ENCODE measurements at regions not wholly inside any gene's neighbourhood (a gene's known extent, or its start where the extent isn't known, plus 50 kb on each side); places are given as distances from the start of the nearest gene placed in this dataset.

GRCh38 chrX:124887572-124887971 is 432.1 kb upstream of the TEX13C start:
- Mint-ChIP-seq H3K4me1 (ENCODE audit: low read depth, unreplicated experiment) (no peaks in the 10 kb centered on the region), H3K27me3 (ENCODE audit: unreplicated experiment) (no peaks in the 10 kb centered on the region), H3K36me3 (ENCODE audit: insufficient read depth, unreplicated experiment) (no peaks in the 10 kb centered on the region), H3K27ac (ENCODE audit: unreplicated experiment) (no peak overlapping the region), H3K9me3 (ENCODE audit: low read depth, unreplicated experiment) (no peaks in the 10 kb centered on the region), H3K4me3 (ENCODE audit: low read depth, unreplicated experiment) (no peak overlapping the region)
- no peak for TF ChIP-seq CTCF (IDR thresholded peaks at IDR 0.05; ENCODE audit: unreplicated experiment)
- no TSS peak for BruUV-seq (replicated peaks)
- DNase-seq = no peak
- CTCF ChIA-PET = no interaction called here
- intact Hi-C loops (cut with micrococcal nuclease; ENCODE audit: unreplicated experiment) = no loop called here

- CTCF ChIA-PET = no interaction called here
- no peak for DNase-seq
- BruUV-seq (replicated peaks) = no TSS peak
- no peaks in the 10 kb centered on the region for H3K36me3 Mint-ChIP-seq (ENCODE audit: insufficient read depth, unreplicated experiment)
- no peak overlapping the region for H3K27ac Mint-ChIP-seq (ENCODE audit: unreplicated experiment)
- H3K4me3 Mint-ChIP-seq (ENCODE audit: low read depth, unreplicated experiment) = no peak overlapping the region
- no peaks in the 10 kb centered on the region for H3K27me3 Mint-ChIP-seq (ENCODE audit: unreplicated experiment)
- H3K9me3 Mint-ChIP-seq (ENCODE audit: low read depth, unreplicated experiment) = no peaks in the 10 kb centered on the region
- intact Hi-C loops (cut with micrococcal nuclease; ENCODE audit: unreplicated experiment) = no loop called here
- no peak for TF ChIP-seq CTCF (IDR thresholded peaks at IDR 0.05; ENCODE audit: unreplicated experiment)
- H3K4me1 Mint-ChIP-seq (ENCODE audit: low read depth, unreplicated experiment) = no peaks in the 10 kb centered on the region
Observed at GRCh38 chrX:124895947-124896346, 423.7 kb upstream of the TEX13C start.

GRCh38 chrX:124902953-124903352 is 416.7 kb upstream of the TEX13C start:
- no TSS peak for BruUV-seq (replicated peaks)
- H3K36me3 Mint-ChIP-seq (ENCODE audit: insufficient read depth, unreplicated experiment) = no peaks in the 10 kb centered on the region
- no peak for TF ChIP-seq CTCF (IDR thresholded peaks at IDR 0.05; ENCODE audit: unreplicated experiment)
- H3K27ac Mint-ChIP-seq (ENCODE audit: unreplicated experiment) = no peak overlapping the region
- H3K27me3 Mint-ChIP-seq (ENCODE audit: unreplicated experiment) = no peaks in the 10 kb centered on the region
- intact Hi-C loops (cut with micrococcal nuclease; ENCODE audit: unreplicated experiment) = no loop called here
- no peaks in the 10 kb centered on the region for H3K9me3 Mint-ChIP-seq (ENCODE audit: low read depth, unreplicated experiment)
- no peak overlapping the region for H3K4me3 Mint-ChIP-seq (ENCODE audit: low read depth, unreplicated experiment)
- CTCF ChIA-PET = no interaction called here
- no peak for DNase-seq
- no peaks in the 10 kb centered on the region for H3K4me1 Mint-ChIP-seq (ENCODE audit: low read depth, unreplicated experiment)

GRCh38 chrX:124910611-124911010 is 409.1 kb upstream of the TEX13C start:
- H3K4me3 Mint-ChIP-seq (ENCODE audit: low read depth, unreplicated experiment) = no peak overlapping the region
- H3K9me3 Mint-ChIP-seq (ENCODE audit: low read depth, unreplicated experiment) = peaks cover 2% of the 10 kb centered on the region
- DNase-seq = no peak
- H3K36me3 Mint-ChIP-seq (ENCODE audit: insufficient read depth, unreplicated experiment) = no peaks in the 10 kb centered on the region
- intact Hi-C loops (cut with micrococcal nuclease; ENCODE audit: unreplicated experiment) = no loop called here
- CTCF ChIA-PET = no interaction called here
- no peaks in the 10 kb centered on the region for H3K4me1 Mint-ChIP-seq (ENCODE audit: low read depth, unreplicated experiment)
- no peak for TF ChIP-seq CTCF (IDR thresholded peaks at IDR 0.05; ENCODE audit: unreplicated experiment)
- no peaks in the 10 kb centered on the region for H3K27me3 Mint-ChIP-seq (ENCODE audit: unreplicated experiment)
- H3K27ac Mint-ChIP-seq (ENCODE audit: unreplicated experiment) = no peak overlapping the region
- no TSS peak for BruUV-seq (replicated peaks)

- H3K36me3 Mint-ChIP-seq (ENCODE audit: insufficient read depth, unreplicated experiment) = no peaks in the 10 kb centered on the region
- no peak for TF ChIP-seq CTCF (IDR thresholded peaks at IDR 0.05; ENCODE audit: unreplicated experiment)
- DNase-seq = no peak
- CTCF ChIA-PET = interaction anchor here (0.6 kb wide), 1 partner anchor 93 kb away, joined by 3 read pairs; no protein-coding TSS in a partner anchor
- no peak overlapping the region for H3K4me3 Mint-ChIP-seq (ENCODE audit: low read depth, unreplicated experiment)
- H3K4me1 Mint-ChIP-seq (ENCODE audit: low read depth, unreplicated experiment) = no peaks in the 10 kb centered on the region
- no TSS peak for BruUV-seq (replicated peaks)
- intact Hi-C loops (cut with micrococcal nuclease; ENCODE audit: unreplicated experiment) = no loop called here
- H3K27me3 Mint-ChIP-seq (ENCODE audit: unreplicated experiment) = no peaks in the 10 kb centered on the region
- H3K27ac Mint-ChIP-seq (ENCODE audit: unreplicated experiment) = no peak overlapping the region
- H3K9me3 Mint-ChIP-seq (ENCODE audit: low read depth, unreplicated experiment) = peaks cover 2% of the 10 kb centered on the region
Observed at GRCh38 chrX:124917011-124917410, 402.7 kb upstream of the TEX13C start.
